ENCODE measurements at regions not wholly inside any gene's neighbourhood (a gene's known extent, or its start where the extent isn't known, plus 50 kb on each side); places are given as distances from the start of the nearest gene placed in this dataset.

GRCh38 chr12:4852308-4852707 lies 57.4 kb upstream of the KCNA1 start:
- TF ChIP-seq CTCF (IDR thresholded peaks at IDR 0.05) (no peak), RCOR1 (IDR thresholded peaks at IDR 0.05; ENCODE audit: low read depth, low read length) (no peak), RFX5 (IDR thresholded peaks at IDR 0.05) (no peak)

All from A549 (cell line).